Activated CD4-positive, alpha-beta memory T cell treated with anti-CD3 and anti-CD28 coated beads, Interleukin-2, amount 10 ng/mL, durations not matched to agents 7 days and 5 days (primary cell): ENCODE measurements at regions not wholly inside any gene's neighbourhood (a gene's known extent, or its start where the extent isn't known, plus 50 kb on each side); places are given as distances from the start of the nearest gene placed in this dataset.

ENCODE experiments used
- CTCF ChIA-PET: fragments of 350-600 bp; sonication (Branson Sonifier 250); formaldehyde crosslinking; loops from one replicate; lab custom pipeline; 2021; ENCODE audit warnings: antibody characterized with exemption, inconsistent platforms; lab: Charles Lee
- POLR2A ChIA-PET: fragments of 350-600 bp; sonication (Branson Sonifier 250); formaldehyde crosslinking; loops from one replicate; lab custom pipeline; 2021; ENCODE audit warnings: antibody characterized with exemption; lab: Charles Lee
- DNase-seq: peaks from one replicate; pipeline ENCODE4 v3.0.0-alpha.2; 2020
- H3K27ac Mint-ChIP-seq: one replicate; pipeline ENCODE4 v1.8.0; 2021; ENCODE audit warnings: mild to moderate bottlenecking, mixed read lengths
- H3K27me3 Mint-ChIP-seq: one replicate; pipeline ENCODE4 v1.8.0; 2021; ENCODE audit warnings: mixed read lengths
- H3K36me3 Mint-ChIP-seq: one replicate; pipeline ENCODE4 v1.8.0; 2021; ENCODE audit warnings: low read depth, mixed read lengths
- H3K4me1 Mint-ChIP-seq: one replicate; pipeline ENCODE4 v1.8.0; 2021; ENCODE audit warnings: mixed read lengths
- H3K4me3 Mint-ChIP-seq: one replicate; pipeline ENCODE4 v1.8.0; 2021; ENCODE audit warnings: mild to moderate bottlenecking, mixed read lengths
- H3K9me3 Mint-ChIP-seq: one replicate; pipeline ENCODE4 v1.8.0; 2021; ENCODE audit warnings: mixed read lengths

GRCh38 chr3:23075496-23075895 lies 127.6 kb upstream of the UBE2E2 start:
- Mint-ChIP-seq H3K27ac (no peak overlapping the region), H3K9me3 (no peaks in the 10 kb centered on the region)

GRCh38 chr3:23076437-23076836 lies 126.7 kb upstream of the UBE2E2 start:
- POLR2A ChIA-PET = no interaction called here
- Mint-ChIP-seq H3K36me3 (no peaks in the 10 kb centered on the region), H3K27me3 (no peaks in the 10 kb centered on the region), H3K4me1 (no peaks in the 10 kb centered on the region), H3K4me3 (no peak overlapping the region), H3K27ac (no peak overlapping the region), H3K9me3 (no peaks in the 10 kb centered on the region)
- DNase-seq = no peak
- CTCF ChIA-PET = no interaction called here

More at GRCh38 chr3:23075496-23075895, 127.6 kb upstream of the UBE2E2 start:
- H3K36me3 Mint-ChIP-seq = no peaks in the 10 kb centered on the region
- ChIA-PET POLR2A (no interaction called here), CTCF (no interaction called here)
- no peaks in the 10 kb centered on the region for H3K27me3 Mint-ChIP-seq
- no peaks in the 10 kb centered on the region for H3K4me1 Mint-ChIP-seq
- no peak overlapping the region for H3K4me3 Mint-ChIP-seq
- no peak for DNase-seq

- DNase-seq = no peak
- Mint-ChIP-seq H3K4me3 (no peak overlapping the region), H3K4me1 (no peaks in the 10 kb centered on the region), H3K27ac (no peak overlapping the region), H3K27me3 (no peaks in the 10 kb centered on the region), H3K36me3 (no peaks in the 10 kb centered on the region), H3K9me3 (no peaks in the 10 kb centered on the region)
- ChIA-PET CTCF (no interaction called here), POLR2A (no interaction called here)
Measured at GRCh38 chr3:23077126-23077525, 126.0 kb upstream of the UBE2E2 start.

DNA sequence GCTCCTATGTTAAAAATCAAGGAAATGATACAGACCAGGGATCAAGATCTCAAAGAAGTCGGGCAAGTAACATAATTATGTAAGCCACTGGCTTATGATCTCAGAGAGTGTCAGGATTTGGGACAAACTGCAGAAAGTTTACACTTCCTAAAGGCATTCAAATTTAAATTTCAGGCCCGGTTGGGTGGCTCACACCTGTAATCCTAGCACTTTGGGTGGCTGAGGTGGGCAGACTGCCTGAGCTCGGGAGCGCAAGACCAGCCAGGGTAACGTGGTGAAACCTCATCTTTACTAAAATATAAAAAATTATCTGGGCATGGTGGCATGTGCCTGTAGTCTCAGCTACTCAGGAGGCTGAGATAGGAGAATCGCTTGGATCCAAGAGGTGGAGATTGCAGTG lies 124.4 kb upstream of the UBE2E2 start:
- H3K27me3 Mint-ChIP-seq = no peaks in the 10 kb centered on the region
- no peaks in the 10 kb centered on the region for H3K4me1 Mint-ChIP-seq
- no peak for DNase-seq
- H3K27ac Mint-ChIP-seq = no peak overlapping the region
- no peaks in the 10 kb centered on the region for H3K36me3 Mint-ChIP-seq
- no peak overlapping the region for H3K4me3 Mint-ChIP-seq
- ChIA-PET POLR2A (no interaction called here), CTCF (no interaction called here)
- H3K9me3 Mint-ChIP-seq = no peaks in the 10 kb centered on the region

GRCh38 chr3:23079976-23080375 lies 123.2 kb upstream of the UBE2E2 start:
- Mint-ChIP-seq H3K4me3 (no peak overlapping the region), H3K36me3 (no peaks in the 10 kb centered on the region), H3K27me3 (no peaks in the 10 kb centered on the region), H3K9me3 (no peaks in the 10 kb centered on the region), H3K4me1 (no peaks in the 10 kb centered on the region), H3K27ac (no peak overlapping the region)
- no peak for DNase-seq
- ChIA-PET POLR2A (no interaction called here), CTCF (no interaction called here)

DNA sequence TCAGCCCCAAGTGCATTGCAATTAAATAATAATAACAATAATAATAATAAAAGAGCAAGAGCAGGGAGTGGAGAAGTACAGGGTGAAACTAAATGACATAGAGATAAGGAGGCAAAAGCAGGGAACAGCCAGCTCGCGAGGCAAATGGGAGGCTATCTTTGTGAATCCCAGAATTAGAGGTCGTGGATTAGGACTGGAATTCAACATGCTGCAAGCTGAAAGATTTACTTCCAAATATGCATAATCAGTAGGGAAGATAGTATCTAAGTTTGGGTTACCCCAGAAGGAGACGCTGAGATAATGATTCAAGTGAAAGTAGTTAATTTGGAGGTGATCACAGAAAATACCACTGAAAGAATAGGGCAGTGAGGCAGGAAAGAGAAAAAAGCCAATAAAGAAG lies 119.4 kb upstream of the UBE2E2 start:
- H3K9me3 Mint-ChIP-seq = no peaks in the 10 kb centered on the region
- H3K27me3 Mint-ChIP-seq = no peaks in the 10 kb centered on the region
- H3K27ac Mint-ChIP-seq = no peak overlapping the region
- no peak for DNase-seq
- no peaks in the 10 kb centered on the region for H3K36me3 Mint-ChIP-seq
- no peaks in the 10 kb centered on the region for H3K4me1 Mint-ChIP-seq
- no peak overlapping the region for H3K4me3 Mint-ChIP-seq
- CTCF ChIA-PET = no interaction called here
- POLR2A ChIA-PET = no interaction called here

- H3K9me3 Mint-ChIP-seq = no peaks in the 10 kb centered on the region
- H3K4me3 Mint-ChIP-seq = no peak overlapping the region
- CTCF ChIA-PET = no interaction called here
- H3K27me3 Mint-ChIP-seq = no peaks in the 10 kb centered on the region
- POLR2A ChIA-PET = no interaction called here
- H3K27ac Mint-ChIP-seq = no peak overlapping the region
- no peaks in the 10 kb centered on the region for H3K4me1 Mint-ChIP-seq
- no peak for DNase-seq
- H3K36me3 Mint-ChIP-seq = no peaks in the 10 kb centered on the region
Measured at GRCh38 chr3:23084367-23084766, 118.8 kb upstream of the UBE2E2 start.

DNA sequence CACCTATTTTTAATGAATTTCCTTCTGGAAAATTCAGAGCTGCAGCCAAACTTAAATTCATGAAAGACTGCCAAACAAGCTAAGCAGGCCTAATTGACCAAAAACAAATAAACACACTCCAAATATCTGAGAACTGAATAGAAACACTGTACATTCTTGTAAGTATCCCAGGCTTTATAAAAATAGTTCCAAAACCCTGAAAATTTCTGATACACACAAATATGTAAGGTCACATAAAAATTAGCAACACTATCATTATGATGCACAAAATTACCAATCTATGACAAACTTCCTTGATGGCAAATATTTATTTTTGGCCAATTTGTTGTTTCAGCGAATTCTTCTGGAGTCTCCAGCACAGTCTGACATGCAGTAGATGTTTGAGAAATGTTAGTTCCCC lies 117.9 kb upstream of the UBE2E2 start:
- POLR2A ChIA-PET = no interaction called here
- no peak for DNase-seq
- Mint-ChIP-seq H3K4me1 (no peaks in the 10 kb centered on the region), H3K4me3 (no peak overlapping the region), H3K27ac (no peak overlapping the region), H3K27me3 (no peaks in the 10 kb centered on the region), H3K36me3 (no peaks in the 10 kb centered on the region), H3K9me3 (no peaks in the 10 kb centered on the region)
- CTCF ChIA-PET = no interaction called here

DNA sequence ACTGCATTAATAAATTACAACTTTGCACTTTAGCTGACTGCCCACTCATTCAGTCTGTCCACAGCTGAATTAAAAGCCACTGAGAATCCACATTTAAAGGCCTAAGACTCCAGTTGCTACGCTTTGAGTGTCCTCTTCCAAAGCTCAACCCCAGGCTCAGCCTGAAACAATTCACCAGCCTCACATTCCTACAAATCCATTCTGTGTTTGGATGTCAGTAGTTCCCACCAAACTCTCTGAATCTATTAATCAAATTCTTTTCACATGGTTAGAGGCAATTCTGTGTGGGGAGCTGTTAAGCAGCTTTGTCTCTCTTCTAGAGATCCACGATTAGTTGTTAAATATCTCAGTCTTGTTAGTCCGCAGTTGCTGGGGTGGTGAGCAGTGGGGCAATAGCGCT lies 116.8 kb upstream of the UBE2E2 start:
- no peaks in the 10 kb centered on the region for H3K36me3 Mint-ChIP-seq
- no peak overlapping the region for H3K27ac Mint-ChIP-seq
- H3K27me3 Mint-ChIP-seq = no peaks in the 10 kb centered on the region
- H3K4me1 Mint-ChIP-seq = no peaks in the 10 kb centered on the region
- DNase-seq = no peak
- H3K9me3 Mint-ChIP-seq = no peaks in the 10 kb centered on the region
- POLR2A ChIA-PET = no interaction called here
- no peak overlapping the region for H3K4me3 Mint-ChIP-seq
- CTCF ChIA-PET = interaction anchor here (0.7 kb wide), 1 partner anchor 706 kb away, joined by 3 read pairs; no protein-coding TSS in a partner anchor

- no peaks in the 10 kb centered on the region for H3K36me3 Mint-ChIP-seq
- no peak overlapping the region for H3K27ac Mint-ChIP-seq
- no peaks in the 10 kb centered on the region for H3K27me3 Mint-ChIP-seq
- ChIA-PET POLR2A (no interaction called here), CTCF (no interaction called here)
- no peaks in the 10 kb centered on the region for H3K4me1 Mint-ChIP-seq
- H3K4me3 Mint-ChIP-seq = no peak overlapping the region
- no peaks in the 10 kb centered on the region for H3K9me3 Mint-ChIP-seq
- DNase-seq = no peak
Measured at GRCh38 chr3:23086831-23087230, 116.3 kb upstream of the UBE2E2 start.

GRCh38 chr3:23094412-23094811 lies 108.7 kb upstream of the UBE2E2 start:
- ChIA-PET CTCF (no interaction called here), POLR2A (no interaction called here)
- Mint-ChIP-seq H3K27ac (no peak overlapping the region), H3K4me3 (no peak overlapping the region), H3K36me3 (no peaks in the 10 kb centered on the region), H3K4me1 (no peaks in the 10 kb centered on the region), H3K27me3 (no peaks in the 10 kb centered on the region), H3K9me3 (peaks cover 5% of the 10 kb centered on the region)
- no peak for DNase-seq

DNA sequence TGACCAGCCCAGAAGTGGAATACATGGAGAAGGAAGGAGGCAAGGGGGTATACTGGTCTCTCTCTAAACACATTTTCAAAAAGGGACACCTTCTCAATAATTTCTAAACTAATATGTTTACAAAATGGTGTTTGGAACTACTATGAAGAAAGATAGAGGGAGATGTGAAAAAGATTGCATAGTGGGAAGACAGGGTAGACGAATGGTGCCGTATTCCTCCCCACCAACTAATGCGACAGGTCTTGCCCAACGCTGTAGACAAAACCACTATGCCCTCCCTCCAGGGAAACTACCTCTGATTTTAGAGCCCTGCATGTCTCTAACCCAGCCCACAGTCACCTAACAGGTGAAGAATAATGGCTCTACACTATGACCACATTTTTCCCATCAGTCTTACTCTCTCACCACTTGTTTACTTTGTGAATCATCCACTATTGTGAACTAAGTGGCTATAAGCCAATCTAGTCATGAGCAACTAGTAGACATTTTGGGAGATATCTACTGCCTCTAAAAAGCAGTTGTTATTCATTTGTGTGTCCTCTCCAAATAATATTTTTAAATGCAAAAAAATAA lies 108.2 kb upstream of the UBE2E2 start:
- POLR2A ChIA-PET = no interaction called here

DNA sequence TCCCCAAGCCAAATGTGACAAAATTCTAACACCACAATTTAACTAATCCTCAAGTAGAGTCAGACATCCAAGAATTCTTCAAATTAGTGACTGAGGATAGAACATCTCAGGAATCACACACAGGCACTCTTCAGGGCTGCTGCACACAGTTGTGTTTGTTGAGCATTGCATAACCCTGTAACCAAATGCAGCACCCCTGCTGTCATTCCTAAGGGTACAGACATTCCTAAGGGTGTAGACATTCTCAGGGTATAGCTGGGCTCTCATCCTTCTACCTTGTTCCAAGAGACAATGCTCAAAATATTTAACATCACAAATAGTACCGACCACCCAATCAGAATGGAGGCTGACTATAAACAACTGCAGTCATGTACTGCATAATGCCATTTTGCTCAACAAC lies 107.1 kb upstream of the UBE2E2 start:
- H3K9me3 Mint-ChIP-seq = peaks cover 5% of the 10 kb centered on the region
- H3K27ac Mint-ChIP-seq = no peak overlapping the region
- no peaks in the 10 kb centered on the region for H3K27me3 Mint-ChIP-seq
- ChIA-PET POLR2A (no interaction called here), CTCF (no interaction called here)
- H3K4me1 Mint-ChIP-seq = no peaks in the 10 kb centered on the region
- no peak for DNase-seq
- H3K4me3 Mint-ChIP-seq = no peak overlapping the region
- no peaks in the 10 kb centered on the region for H3K36me3 Mint-ChIP-seq

More for the DNA sequence above, 108.2 kb upstream of the UBE2E2 start:
- no peaks in the 10 kb centered on the region for H3K36me3 Mint-ChIP-seq
- peaks cover 5% of the 10 kb centered on the region for H3K9me3 Mint-ChIP-seq
- CTCF ChIA-PET = no interaction called here
- no peak for DNase-seq
- no peaks in the 10 kb centered on the region for H3K4me1 Mint-ChIP-seq
- no peak overlapping the region for H3K27ac Mint-ChIP-seq
- H3K27me3 Mint-ChIP-seq = no peaks in the 10 kb centered on the region
- no peak overlapping the region for H3K4me3 Mint-ChIP-seq

GRCh38 chr3:23099021-23099420 lies 104.1 kb upstream of the UBE2E2 start:
- Mint-ChIP-seq H3K9me3 (no peaks in the 10 kb centered on the region), H3K36me3 (no peaks in the 10 kb centered on the region), H3K4me1 (no peaks in the 10 kb centered on the region), H3K27ac (no peak overlapping the region), H3K4me3 (no peak overlapping the region), H3K27me3 (no peaks in the 10 kb centered on the region)
- POLR2A ChIA-PET = no interaction called here
- CTCF ChIA-PET = no interaction called here
- DNase-seq = no peak
